ENCODE measurements at regions not wholly inside any gene's neighbourhood (a gene's known extent, or its start where the extent isn't known, plus 50 kb on each side); places are given as distances from the start of the nearest gene placed in this dataset.

GRCh38 chr2:138396843-138397242 is 104.7 kb upstream of the SPOPL start:
- ChIA-PET CTCF (no interaction called here), POLR2A (no interaction called here)
- no peak overlapping the region for H3K4me3 ChIP-seq (ENCODE audit: low read depth, low read length)
- no peak for TF ChIP-seq CTCF (IDR thresholded peaks at IDR 0.05; ENCODE audit: insufficient read depth, low read length, missing control alignments)
- no peak for DNase-seq (ENCODE audit: low read depth, low spot score)

DNA sequence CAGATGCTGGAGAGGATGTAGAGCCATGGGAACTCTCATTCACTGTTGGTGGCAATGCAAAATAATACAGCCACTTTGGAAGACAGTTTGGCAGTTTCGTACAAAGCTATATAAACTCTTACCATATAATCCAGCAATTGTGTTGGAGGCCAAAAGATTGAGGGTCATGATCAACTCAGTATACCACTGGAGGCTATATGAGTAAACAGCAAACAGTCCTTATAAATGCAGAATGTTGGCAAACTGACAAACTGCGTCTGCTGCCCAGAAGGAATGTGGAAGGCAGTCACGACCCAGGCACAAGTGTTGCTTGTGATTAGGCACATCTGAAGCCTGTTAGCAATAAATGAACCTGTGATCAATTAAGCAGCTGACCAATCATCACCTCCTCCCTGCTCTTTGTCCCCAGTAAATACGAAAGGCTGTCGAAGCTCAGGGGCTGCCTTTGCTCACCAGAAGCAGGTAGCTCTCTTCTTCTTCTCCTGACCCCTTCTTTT is 98.1 kb upstream of the SPOPL start:
- H3K4me3 ChIP-seq (ENCODE audit: low read depth, low read length) = no peak overlapping the region
- CTCF ChIA-PET = no interaction called here
- no peak for DNase-seq (ENCODE audit: low read depth, low spot score)
- TF ChIP-seq CTCF (IDR thresholded peaks at IDR 0.05; ENCODE audit: insufficient read depth, low read length, missing control alignments) = no peak
- POLR2A ChIA-PET = no interaction called here

GRCh38 chr2:138414014-138414413 is 87.6 kb upstream of the SPOPL start:
- no peak overlapping the region for H3K4me3 ChIP-seq (ENCODE audit: low read depth, low read length)
- CTCF ChIA-PET = no interaction called here
- DNase-seq (ENCODE audit: low read depth, low spot score) = no peak
- no peak for TF ChIP-seq CTCF (IDR thresholded peaks at IDR 0.05; ENCODE audit: insufficient read depth, low read length, missing control alignments)
- POLR2A ChIA-PET = no interaction called here

DNA sequence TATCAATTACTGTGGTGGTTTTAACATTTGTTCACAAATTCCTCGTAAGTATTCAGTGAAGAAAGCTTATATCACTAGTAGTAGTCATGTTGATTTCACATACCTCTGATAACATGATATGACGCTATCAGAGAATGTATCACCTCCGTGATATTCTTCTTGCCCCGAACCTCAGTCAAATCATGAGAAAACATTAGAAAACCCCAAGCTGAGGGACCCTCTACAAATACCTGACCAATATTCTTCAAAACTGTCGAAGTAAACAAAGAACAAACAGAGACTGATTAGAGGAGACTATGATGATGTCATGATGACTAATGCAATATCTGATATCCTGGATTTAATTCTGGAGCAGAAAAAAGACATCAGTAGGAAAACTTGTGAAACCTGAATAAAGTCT is 85.6 kb upstream of the SPOPL start:
- POLR2A ChIA-PET = no interaction called here
- no peak for DNase-seq (ENCODE audit: low read depth, low spot score)
- CTCF ChIA-PET = no interaction called here
- no peak for TF ChIP-seq CTCF (IDR thresholded peaks at IDR 0.05; ENCODE audit: insufficient read depth, low read length, missing control alignments)
- no peak overlapping the region for H3K4me3 ChIP-seq (ENCODE audit: low read depth, low read length)

- no peak for TF ChIP-seq CTCF (IDR thresholded peaks at IDR 0.05; ENCODE audit: insufficient read depth, low read length, missing control alignments)
- ChIA-PET POLR2A (no interaction called here), CTCF (interaction anchor here (1.0 kb wide), 1 partner anchor 44 kb away, joined by 4 read pairs; no protein-coding TSS in a partner anchor)
- DNase-seq (ENCODE audit: low read depth, low spot score) = no peak
- H3K4me3 ChIP-seq (ENCODE audit: low read depth, low read length) = no peak overlapping the region
Measured at GRCh38 chr2:138418453-138418852, 83.1 kb upstream of the SPOPL start.

- no peak overlapping the region for H3K4me3 ChIP-seq (ENCODE audit: low read depth, low read length)
- ChIA-PET CTCF (interaction anchor here (0.7 kb wide), 1 partner anchor 48 kb away, joined by 3 read pairs; no protein-coding TSS in a partner anchor), POLR2A (no interaction called here)
- TF ChIP-seq CTCF (IDR thresholded peaks at IDR 0.05; ENCODE audit: insufficient read depth, low read length, missing control alignments) = no peak
- no peak for DNase-seq (ENCODE audit: low read depth, low spot score)
Measured at GRCh38 chr2:138421315-138421970, 80.1 kb upstream of the SPOPL start.
